ENCODE measurements at regions not wholly inside any gene's neighbourhood (a gene's known extent, or its start where the extent isn't known, plus 50 kb on each side); places are given as distances from the start of the nearest gene placed in this dataset.
"Not testable (repeated sequence)": the region's sequence is repeated elsewhere in the genome, so short reads cannot be mapped to it uniquely, and the experiment has no call there.

DNA sequence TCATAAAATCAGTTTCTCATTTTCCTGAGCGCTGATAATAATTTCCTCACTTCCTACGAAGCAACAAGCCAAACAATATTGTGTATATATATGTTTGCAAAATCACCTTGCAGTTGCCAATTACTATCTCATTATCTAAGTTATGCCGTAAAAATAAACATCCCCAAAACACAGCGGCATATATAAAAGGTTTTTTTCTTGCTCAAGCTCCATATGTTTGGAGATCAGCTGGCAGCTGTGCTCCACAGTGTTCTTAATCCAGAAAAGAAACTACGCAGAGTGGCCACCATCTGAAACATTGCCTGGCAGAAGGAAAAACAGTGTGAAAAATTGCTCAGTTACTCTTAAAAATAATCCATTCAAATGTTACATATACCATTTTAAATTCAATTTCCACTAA lies 951.4 kb downstream of the PLOD2 start:
- FAIRE-seq: no peak

DNA sequence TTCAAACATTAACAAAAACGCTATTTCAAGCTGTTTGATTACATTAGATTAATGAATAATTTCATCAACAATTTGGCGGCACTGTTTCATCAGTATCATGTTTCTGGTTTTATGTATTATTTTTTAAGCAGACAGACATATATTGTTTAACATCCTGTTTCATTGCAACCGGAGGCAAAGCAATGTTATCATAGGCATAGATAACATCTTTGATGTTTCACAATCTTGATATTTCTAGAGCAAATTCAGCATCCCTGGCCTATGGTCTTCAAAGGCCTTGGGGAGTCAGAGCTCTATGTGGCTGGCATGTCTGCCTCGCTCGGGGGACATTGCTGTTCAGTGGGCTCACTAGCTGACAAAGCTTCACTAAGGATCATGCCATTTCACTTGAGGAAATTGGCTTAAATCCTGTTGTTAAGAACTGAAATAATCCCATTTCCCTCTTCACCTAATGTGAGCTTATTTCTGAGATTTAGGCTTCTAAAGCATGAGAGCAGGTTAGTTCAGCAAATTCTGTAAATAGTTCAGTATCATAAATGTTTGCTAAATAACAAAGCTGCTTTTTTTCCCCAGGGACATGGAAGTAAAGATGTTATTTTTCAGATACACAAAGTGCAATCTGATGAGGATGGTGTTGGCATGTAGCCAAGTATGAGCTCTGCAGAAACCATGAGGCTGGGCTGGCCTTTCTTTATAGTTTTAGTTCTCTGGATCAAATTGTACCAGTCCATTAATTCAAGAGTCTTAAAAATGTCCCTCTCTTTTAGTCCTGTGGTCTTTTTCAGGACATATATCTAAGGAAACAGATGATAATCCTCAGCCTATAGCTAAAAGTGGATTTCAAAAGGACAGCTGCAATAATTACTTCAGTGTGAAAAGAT lies 941.4 kb downstream of the PLOD2 start:
- no peak for FAIRE-seq

GRCh38 chr3:145224886-145225285 lies 936.1 kb downstream of the PLOD2 start:
- no peak for FAIRE-seq

GRCh38 chr3:145243875-145244274 lies 917.1 kb downstream of the PLOD2 start:
- FAIRE-seq: no peak

DNA sequence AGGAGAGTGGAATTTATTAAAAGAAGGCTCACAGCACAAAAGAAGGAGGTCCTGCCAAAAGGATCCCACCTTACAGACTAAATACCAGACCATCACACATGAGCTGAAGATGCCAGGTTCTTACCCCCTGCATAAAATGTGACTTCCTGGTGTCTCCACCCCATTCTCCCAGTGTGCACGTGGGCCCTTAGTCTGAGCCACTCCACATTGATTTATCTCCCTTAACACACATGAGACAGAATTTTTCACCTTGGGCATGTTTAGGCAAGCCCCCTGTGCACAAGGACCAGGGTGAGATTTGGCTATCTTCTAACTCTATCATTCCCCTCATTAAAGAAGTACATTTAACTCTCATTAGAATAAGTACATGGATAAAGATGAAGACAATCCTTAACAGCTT lies 916.7 kb downstream of the PLOD2 start:
- FAIRE-seq: no peak

GRCh38 chr3:145246291-145246690 lies 914.7 kb downstream of the PLOD2 start:
- no peak for FAIRE-seq

GRCh38 chr3:145248928-145249327 lies 912.1 kb downstream of the PLOD2 start:
- FAIRE-seq: no peak

- no peak for FAIRE-seq
Measured at GRCh38 chr3:145251311-145251710, 909.7 kb downstream of the PLOD2 start.

GRCh38 chr3:145257967-145258366 lies 903.0 kb downstream of the PLOD2 start:
- not testable (repeated sequence) for FAIRE-seq

GRCh38 chr3:145259166-145259880 lies 901.7 kb downstream of the PLOD2 start:
- no peak for FAIRE-seq

GRCh38 chr3:145263458-145263857 lies 897.5 kb downstream of the PLOD2 start:
- FAIRE-seq: not testable (repeated sequence)

GRCh38 chr3:145266368-145266767 lies 894.6 kb downstream of the PLOD2 start:
- no peak for FAIRE-seq

GRCh38 chr3:145269106-145269505 lies 891.9 kb downstream of the PLOD2 start:
- FAIRE-seq: no peak

DNA sequence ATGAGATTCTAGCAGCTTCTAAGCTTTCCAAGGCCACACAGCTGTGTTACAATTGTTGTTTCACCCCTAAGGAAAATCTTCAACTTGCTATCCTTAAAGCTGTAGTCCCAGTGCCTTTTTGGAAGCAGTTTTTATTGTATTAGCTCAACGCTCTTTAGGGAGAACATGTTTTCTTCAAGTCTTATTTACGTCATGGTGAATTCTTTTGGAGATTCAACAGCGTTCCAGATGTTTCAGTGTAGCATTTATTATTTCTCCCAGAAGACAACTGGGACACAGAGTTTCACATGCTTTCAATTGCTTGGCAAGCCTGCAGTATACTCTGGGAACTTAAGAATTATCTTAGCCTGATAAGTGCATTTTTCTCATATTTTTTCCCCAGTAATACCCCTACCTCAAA lies 888.3 kb downstream of the PLOD2 start:
- FAIRE-seq: no peak

DNA sequence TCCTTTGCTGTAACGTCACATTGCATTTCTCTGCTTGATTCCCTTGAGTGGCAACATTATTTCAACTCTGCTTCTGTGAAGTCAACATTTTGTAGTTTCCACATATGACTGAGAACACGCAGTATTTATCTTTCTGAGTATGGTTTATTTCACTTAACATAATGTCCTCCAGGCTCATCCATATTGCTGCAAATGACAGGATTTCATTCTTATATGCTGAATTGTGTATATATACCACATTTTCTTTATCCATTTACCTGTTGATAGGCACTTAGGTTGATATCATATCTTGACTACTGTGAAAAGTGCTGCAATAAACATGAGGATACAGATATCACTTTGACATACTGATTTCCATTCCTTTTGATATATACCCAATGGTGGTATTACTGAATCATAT lies 878.5 kb downstream of the PLOD2 start:
- FAIRE-seq: no peak

GRCh38 chr3:145286937-145287336 lies 874.0 kb downstream of the PLOD2 start:
- FAIRE-seq: no peak

GRCh38 chr3:145290010-145290409 lies 871.0 kb downstream of the PLOD2 start:
- FAIRE-seq: no peak

- FAIRE-seq: no peak
Measured at GRCh38 chr3:145294572-145294971, 866.4 kb downstream of the PLOD2 start.

- no peak for FAIRE-seq
Measured at GRCh38 chr3:145307272-145307671, 853.7 kb downstream of the PLOD2 start.

- FAIRE-seq: no peak
Measured at GRCh38 chr3:145313751-145314150, 847.2 kb downstream of the PLOD2 start.

DNA sequence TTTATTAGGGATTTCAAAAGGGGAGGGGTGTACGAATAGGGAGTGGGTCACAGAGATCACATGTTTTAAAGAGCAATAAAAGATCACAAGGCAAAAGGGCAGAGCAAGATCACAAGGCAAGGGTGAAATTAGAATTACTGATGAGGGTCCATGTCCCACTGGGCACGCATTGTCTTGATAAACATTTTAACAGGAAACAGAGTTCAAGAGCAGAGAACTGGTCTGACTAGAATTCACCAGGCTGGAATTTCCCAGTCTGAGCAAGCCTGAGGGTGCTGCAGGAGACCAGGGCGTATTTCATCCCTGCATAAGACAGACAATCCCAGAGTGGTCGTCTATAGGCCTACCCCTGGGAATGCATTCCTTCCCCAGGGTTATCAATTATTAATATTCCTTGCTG lies 844.7 kb downstream of the PLOD2 start:
- not testable (repeated sequence) for FAIRE-seq

DNA sequence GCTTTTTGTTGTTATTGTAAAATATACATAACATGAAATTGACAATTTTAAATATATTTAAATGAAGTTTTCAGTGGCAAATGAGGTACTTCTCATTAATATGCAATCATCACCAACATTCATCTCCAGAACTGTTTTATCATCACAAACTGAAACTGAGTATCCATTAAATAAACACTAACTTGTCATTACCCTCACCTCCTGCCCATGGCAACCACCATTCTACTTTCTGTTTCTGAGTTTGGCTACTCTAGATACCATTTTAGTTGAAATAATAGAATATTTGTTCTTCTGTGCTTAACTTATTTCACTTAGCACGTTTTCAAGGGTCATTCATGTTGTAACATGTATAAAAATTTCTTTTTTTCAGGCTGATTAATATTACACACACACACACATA lies 834.3 kb downstream of the PLOD2 start:
- FAIRE-seq: no peak

DNA sequence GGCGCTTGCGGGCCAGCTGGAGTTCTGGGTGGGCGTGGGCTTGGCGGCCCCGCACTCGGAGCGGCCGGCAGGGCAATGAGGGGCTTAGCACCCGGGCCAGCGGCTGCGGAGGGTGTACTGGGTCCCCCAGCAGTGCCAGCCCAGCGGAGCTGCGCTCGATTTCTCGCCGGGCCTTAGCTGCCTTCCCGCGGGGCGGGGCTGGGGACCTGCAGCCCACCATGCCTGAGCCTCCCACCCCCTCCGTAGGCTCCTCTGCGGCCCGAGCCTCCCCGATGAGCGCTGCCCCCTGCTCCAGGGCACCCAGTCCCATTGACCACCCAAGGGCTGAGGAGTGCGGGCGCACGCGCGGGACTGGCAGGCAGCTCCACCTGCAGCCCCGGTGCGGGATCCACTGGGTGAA lies 827.6 kb downstream of the PLOD2 start:
- FAIRE-seq: not testable (repeated sequence)

DNA sequence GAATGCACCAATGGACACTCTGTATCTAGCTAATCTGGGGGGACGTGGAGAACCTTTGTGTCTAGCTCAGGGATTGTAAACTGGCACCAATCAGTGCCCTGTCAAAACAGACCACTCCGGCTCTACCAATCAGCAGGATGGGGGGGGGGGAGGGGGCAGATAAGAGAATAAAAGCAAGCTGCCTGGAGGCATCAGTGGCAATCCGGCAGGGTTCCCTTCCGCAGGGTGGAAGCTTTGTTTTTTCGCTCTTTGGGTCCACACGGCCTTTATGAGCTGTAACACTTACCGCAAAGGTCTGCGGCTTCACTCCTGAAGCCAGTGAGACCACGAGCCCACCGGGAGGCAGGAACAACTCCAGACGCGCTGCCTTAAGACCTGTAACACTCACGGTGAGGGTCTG lies 827.1 kb downstream of the PLOD2 start:
- no peak for FAIRE-seq

Measured in G401.6 (cell line).